ENCODE measurements at regions not wholly inside any gene's neighbourhood (a gene's known extent, or its start where the extent isn't known, plus 50 kb on each side); places are given as distances from the start of the nearest gene placed in this dataset.
"Not testable (repeated sequence)": the region's sequence is repeated elsewhere in the genome, so short reads cannot be mapped to it uniquely, and the experiment has no call there.

- not testable (repeated sequence) for H3K4me1 ChIP-seq (ENCODE audit: insufficient read depth, low read length); H3K9me3 ChIP-seq (ENCODE audit: control insufficient read depth, insufficient read depth, low read length); H3K36me3 ChIP-seq (ENCODE audit: insufficient read depth, low read length); H3K9ac ChIP-seq (ENCODE audit: low read depth, low read length)
Measured at GRCh38 chr11:29056487-29056886, 948.3 kb downstream of the METTL15 start.

GRCh38 chr11:29051935-29052334 lies 943.7 kb downstream of the METTL15 start:
- Histone ChIP-seq H3K4me1 (ENCODE audit: insufficient read depth, low read length) (no peaks in the 10 kb centered on the region), H3K9ac (ENCODE audit: low read depth, low read length) (no peak overlapping the region), H3K36me3 (ENCODE audit: insufficient read depth, low read length) (no peaks in the 10 kb centered on the region)

DNA sequence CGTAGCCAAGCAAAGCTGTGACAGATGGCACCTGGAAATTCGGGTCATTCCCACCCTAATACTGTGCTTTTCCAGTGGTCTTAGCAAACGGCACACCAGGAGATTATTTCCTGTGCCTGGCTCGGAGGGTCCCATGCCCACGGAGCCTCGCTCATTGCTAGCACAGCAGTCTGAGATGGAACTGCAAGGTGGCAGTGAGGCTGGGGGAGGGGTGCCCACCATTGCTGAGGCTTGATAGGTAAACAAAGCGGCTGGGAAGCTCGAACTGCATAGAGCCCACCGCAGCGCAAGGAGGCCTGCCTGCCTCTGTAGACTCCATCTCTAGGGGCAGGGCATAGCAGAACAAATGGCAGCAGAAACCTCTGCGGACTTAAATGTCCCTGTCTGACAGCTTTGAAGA lies 942.8 kb downstream of the METTL15 start:
- H3K4me1 ChIP-seq (ENCODE audit: insufficient read depth, low read length); H3K9ac ChIP-seq (ENCODE audit: low read depth, low read length); H3K9me3 ChIP-seq (ENCODE audit: control insufficient read depth, insufficient read depth, low read length); H3K36me3 ChIP-seq (ENCODE audit: insufficient read depth, low read length): not testable (repeated sequence)

More at GRCh38 chr11:29051935-29052334, 943.7 kb downstream of the METTL15 start:
- no peaks in the 10 kb centered on the region for H3K9me3 ChIP-seq (ENCODE audit: control insufficient read depth, insufficient read depth, low read length)

DNA sequence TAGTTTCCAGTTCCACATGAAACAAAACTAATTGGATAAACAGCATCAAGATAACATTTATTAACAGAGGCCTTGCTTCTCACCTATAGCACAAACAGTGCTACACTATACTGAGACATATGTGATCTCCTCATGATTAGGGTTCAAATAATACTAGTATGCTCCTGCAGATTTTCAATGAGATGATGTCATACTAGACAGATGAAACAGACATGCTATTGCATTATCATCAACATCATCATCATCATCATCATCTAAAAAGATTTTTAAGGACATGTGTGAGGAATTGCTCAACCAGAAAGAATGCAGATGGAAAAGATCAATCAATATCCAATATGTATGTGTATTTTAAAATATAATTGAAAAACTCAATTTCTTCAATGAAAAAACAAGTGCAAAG lies 932.3 kb downstream of the METTL15 start:
- Histone ChIP-seq H3K4me1 (ENCODE audit: insufficient read depth, low read length) (no peaks in the 10 kb centered on the region), H3K9me3 (ENCODE audit: control insufficient read depth, insufficient read depth, low read length) (no peaks in the 10 kb centered on the region), H3K9ac (ENCODE audit: low read depth, low read length) (no peak overlapping the region), H3K36me3 (ENCODE audit: insufficient read depth, low read length) (no peaks in the 10 kb centered on the region)

- no peaks in the 10 kb centered on the region for H3K36me3 ChIP-seq (ENCODE audit: insufficient read depth, low read length)
- H3K4me1 ChIP-seq (ENCODE audit: insufficient read depth, low read length), result no peaks in the 10 kb centered on the region
- no peak overlapping the region for H3K9ac ChIP-seq (ENCODE audit: low read depth, low read length)
- peaks cover 3% of the 10 kb centered on the region; the same call in 1 of the 2 replicates for H3K9me3 ChIP-seq (ENCODE audit: control insufficient read depth, insufficient read depth, low read length)
Measured at GRCh38 chr11:29032384-29033149, 924.4 kb downstream of the METTL15 start.

DNA sequence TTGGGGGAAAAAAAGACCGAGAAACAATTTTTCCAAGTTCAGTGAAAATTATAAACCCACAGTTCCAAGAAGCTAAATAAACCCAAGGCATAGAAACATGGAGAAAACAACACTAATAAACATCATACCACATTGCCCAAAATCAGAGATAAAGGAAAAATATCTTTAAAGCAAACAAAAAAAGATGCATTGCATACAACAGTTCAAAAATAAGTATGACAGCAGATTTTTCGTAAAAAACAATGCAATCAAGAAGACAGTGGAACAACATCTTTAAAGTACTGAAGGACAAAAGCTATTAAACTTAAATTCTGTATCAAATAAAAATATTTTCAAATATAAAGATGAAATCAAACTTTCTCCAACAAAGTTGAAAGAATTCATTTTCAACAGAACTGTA lies 921.3 kb downstream of the METTL15 start:
- Histone ChIP-seq H3K36me3 (ENCODE audit: insufficient read depth, low read length) (no peaks in the 10 kb centered on the region), H3K9me3 (ENCODE audit: control insufficient read depth, insufficient read depth, low read length) (peaks cover 3% of the 10 kb centered on the region; the same call in 1 of the 2 replicates), H3K9ac (ENCODE audit: low read depth, low read length) (no peak overlapping the region), H3K4me1 (ENCODE audit: insufficient read depth, low read length) (no peaks in the 10 kb centered on the region)

DNA sequence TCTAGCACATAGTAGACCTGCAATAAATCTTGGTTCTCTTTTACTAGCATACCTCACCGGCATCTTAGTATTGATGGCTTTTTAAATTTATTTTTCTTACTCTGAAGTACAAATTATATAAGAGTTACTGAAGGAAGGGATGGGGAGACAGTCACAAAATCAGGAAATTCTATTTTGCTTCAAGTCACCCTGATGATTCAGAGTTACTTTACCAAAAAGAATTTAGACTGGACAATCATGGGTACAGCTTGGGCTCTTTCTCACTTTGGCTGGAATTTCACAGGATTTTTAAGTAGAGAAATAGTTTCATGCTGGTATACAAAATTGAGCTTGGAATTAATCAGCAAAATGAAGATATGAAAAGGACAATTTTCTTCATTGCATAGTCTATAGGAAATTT lies 919.2 kb downstream of the METTL15 start:
- Histone ChIP-seq H3K36me3 (ENCODE audit: insufficient read depth, low read length) (no peaks in the 10 kb centered on the region), H3K9ac (ENCODE audit: low read depth, low read length) (no peak overlapping the region), H3K9me3 (ENCODE audit: control insufficient read depth, insufficient read depth, low read length) (peaks cover 3% of the 10 kb centered on the region; the same call in 1 of the 2 replicates), H3K4me1 (ENCODE audit: insufficient read depth, low read length) (no peaks in the 10 kb centered on the region)

DNA sequence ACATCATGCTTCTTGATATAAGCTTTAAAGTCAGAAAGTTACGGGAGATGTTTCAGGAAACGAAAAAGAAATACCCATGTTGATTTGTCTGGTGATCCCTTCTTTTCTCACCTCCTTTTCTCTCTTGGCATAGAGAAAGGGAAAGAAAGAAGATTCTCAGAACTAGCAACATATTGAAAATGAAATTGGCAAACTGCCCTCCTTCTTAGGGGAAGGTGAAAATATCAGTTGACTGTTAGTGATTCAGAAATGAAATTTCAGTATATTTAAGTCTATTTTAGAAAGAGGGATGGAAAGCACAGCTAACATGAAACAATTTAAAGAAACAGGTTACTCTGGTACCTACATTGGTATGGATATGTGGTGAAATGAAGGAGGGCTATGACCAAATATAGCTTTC lies 918.1 kb downstream of the METTL15 start:
- Histone ChIP-seq H3K4me1 (ENCODE audit: insufficient read depth, low read length) (no peaks in the 10 kb centered on the region), H3K9me3 (ENCODE audit: control insufficient read depth, insufficient read depth, low read length) (peaks cover 3% of the 10 kb centered on the region; the same call in 1 of the 2 replicates), H3K36me3 (ENCODE audit: insufficient read depth, low read length) (no peaks in the 10 kb centered on the region), H3K9ac (ENCODE audit: low read depth, low read length) (no peak overlapping the region)

- Histone ChIP-seq H3K4me1 (ENCODE audit: insufficient read depth, low read length) (no peaks in the 10 kb centered on the region), H3K36me3 (ENCODE audit: insufficient read depth, low read length) (no peaks in the 10 kb centered on the region), H3K9ac (ENCODE audit: low read depth, low read length) (no peak overlapping the region), H3K9me3 (ENCODE audit: control insufficient read depth, insufficient read depth, low read length) (peaks cover 3% of the 10 kb centered on the region; the same call in 1 of the 2 replicates)
Measured at GRCh38 chr11:29025001-29025400, 916.8 kb downstream of the METTL15 start.

- peaks cover 3% of the 10 kb centered on the region; the same call in 1 of the 2 replicates for H3K9me3 ChIP-seq (ENCODE audit: control insufficient read depth, insufficient read depth, low read length)
- H3K4me1 ChIP-seq (ENCODE audit: insufficient read depth, low read length), result no peaks in the 10 kb centered on the region
- H3K36me3 ChIP-seq (ENCODE audit: insufficient read depth, low read length), result no peaks in the 10 kb centered on the region
- H3K9ac ChIP-seq (ENCODE audit: low read depth, low read length), result no peak overlapping the region
Measured at GRCh38 chr11:29024386-29024785, 916.2 kb downstream of the METTL15 start.

DNA sequence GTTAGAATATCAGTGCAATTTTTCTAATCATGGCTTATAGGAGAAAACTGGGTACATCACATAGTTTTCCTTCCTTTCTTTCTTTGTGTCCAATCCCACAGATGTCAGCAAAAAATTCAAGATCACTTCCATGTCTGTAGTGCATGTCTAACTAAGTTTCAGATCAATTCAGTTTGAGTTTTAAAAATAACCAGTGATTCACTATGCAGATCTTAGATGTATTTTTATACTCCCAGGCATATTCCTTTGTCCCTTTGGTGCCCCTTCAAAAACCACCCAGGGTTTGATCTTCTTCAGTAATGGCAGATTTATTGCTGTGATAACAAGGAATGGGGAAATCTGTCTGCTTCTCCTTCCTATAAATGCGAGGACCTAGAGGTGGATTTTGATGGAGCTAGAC lies 915.6 kb downstream of the METTL15 start:
- Histone ChIP-seq H3K36me3 (ENCODE audit: insufficient read depth, low read length) (no peaks in the 10 kb centered on the region), H3K9ac (ENCODE audit: low read depth, low read length) (no peak overlapping the region), H3K4me1 (ENCODE audit: insufficient read depth, low read length) (peaks cover 1% of the 10 kb centered on the region; the same call in 1 of the 2 replicates)

GRCh38 chr11:29022676-29023075 lies 914.5 kb downstream of the METTL15 start:
- H3K4me1 ChIP-seq (ENCODE audit: insufficient read depth, low read length), result peaks cover 4% of the 10 kb centered on the region; the same call in 1 of the 2 replicates
- no peak overlapping the region for H3K9ac ChIP-seq (ENCODE audit: low read depth, low read length)
- H3K36me3 ChIP-seq (ENCODE audit: insufficient read depth, low read length), result no peaks in the 10 kb centered on the region
- H3K9me3 ChIP-seq (ENCODE audit: control insufficient read depth, insufficient read depth, low read length), result no peaks in the 10 kb centered on the region; the same call in 1 of the 2 replicates

More for the DNA sequence above, 915.6 kb downstream of the METTL15 start:
- H3K9me3 ChIP-seq (ENCODE audit: control insufficient read depth, insufficient read depth, low read length), result no peaks in the 10 kb centered on the region; the same call in 1 of the 2 replicates

- H3K9ac ChIP-seq (ENCODE audit: low read depth, low read length), result no peak overlapping the region
- H3K4me1 ChIP-seq (ENCODE audit: insufficient read depth, low read length), result peaks cover 4% of the 10 kb centered on the region; the same call in 1 of the 2 replicates
- H3K9me3 ChIP-seq (ENCODE audit: control insufficient read depth, insufficient read depth, low read length), result no peaks in the 10 kb centered on the region
- no peaks in the 10 kb centered on the region for H3K36me3 ChIP-seq (ENCODE audit: insufficient read depth, low read length)
Measured at GRCh38 chr11:29019960-29020683, 911.9 kb downstream of the METTL15 start.

DNA sequence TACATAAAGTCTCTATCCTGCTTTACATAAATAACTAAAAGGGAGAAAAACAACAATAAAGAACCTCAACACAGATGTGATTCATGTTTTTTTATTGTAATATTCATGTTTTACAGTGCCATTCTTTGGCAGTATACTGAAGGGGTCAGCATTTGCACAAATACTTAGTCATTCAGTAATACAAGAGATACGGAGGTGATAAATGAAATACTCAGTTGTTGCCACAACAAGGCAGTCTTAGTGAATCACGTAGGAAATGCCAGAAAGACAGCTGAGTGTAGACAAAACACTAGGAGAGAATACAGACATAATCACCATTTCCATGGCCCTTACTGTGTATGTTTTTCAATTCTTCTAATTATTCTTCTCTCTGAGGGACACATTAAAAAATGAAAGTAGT lies 910.4 kb downstream of the METTL15 start:
- no peak overlapping the region for H3K9ac ChIP-seq (ENCODE audit: low read depth, low read length)
- no peaks in the 10 kb centered on the region for H3K36me3 ChIP-seq (ENCODE audit: insufficient read depth, low read length)
- no peaks in the 10 kb centered on the region for H3K9me3 ChIP-seq (ENCODE audit: control insufficient read depth, insufficient read depth, low read length)

DNA sequence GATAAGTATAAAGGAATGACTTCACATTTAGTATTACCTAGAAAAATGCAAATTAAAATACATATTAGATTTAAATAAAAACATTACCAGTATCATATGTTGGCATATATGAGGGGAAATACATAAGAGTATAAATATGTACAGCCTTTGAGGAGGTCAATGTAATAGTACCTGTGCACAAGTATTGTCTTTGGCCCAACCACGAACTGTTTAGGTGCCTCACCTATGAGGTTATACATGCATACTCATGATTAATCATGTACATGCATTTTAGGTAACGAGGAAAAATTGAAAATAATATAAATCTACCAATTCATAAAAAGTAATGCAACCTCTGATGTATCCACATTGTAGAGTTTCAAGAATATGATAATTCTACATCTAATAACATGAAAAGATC lies 909.8 kb downstream of the METTL15 start:
- H3K9me3 ChIP-seq (ENCODE audit: control insufficient read depth, insufficient read depth, low read length), result no peaks in the 10 kb centered on the region
- peaks cover 4% of the 10 kb centered on the region; the same call in 1 of the 2 replicates for H3K4me1 ChIP-seq (ENCODE audit: insufficient read depth, low read length)
- H3K9ac ChIP-seq (ENCODE audit: low read depth, low read length), result no peak overlapping the region

More for the DNA sequence above, 910.4 kb downstream of the METTL15 start:
- peaks cover 4% of the 10 kb centered on the region; the same call in 1 of the 2 replicates for H3K4me1 ChIP-seq (ENCODE audit: insufficient read depth, low read length)

More for the DNA sequence above, 909.8 kb downstream of the METTL15 start:
- no peaks in the 10 kb centered on the region for H3K36me3 ChIP-seq (ENCODE audit: insufficient read depth, low read length)
